ENCODE measurements at regions not wholly inside any gene's neighbourhood (a gene's known extent, or its start where the extent isn't known, plus 50 kb on each side); places are given as distances from the start of the nearest gene placed in this dataset.

DNA sequence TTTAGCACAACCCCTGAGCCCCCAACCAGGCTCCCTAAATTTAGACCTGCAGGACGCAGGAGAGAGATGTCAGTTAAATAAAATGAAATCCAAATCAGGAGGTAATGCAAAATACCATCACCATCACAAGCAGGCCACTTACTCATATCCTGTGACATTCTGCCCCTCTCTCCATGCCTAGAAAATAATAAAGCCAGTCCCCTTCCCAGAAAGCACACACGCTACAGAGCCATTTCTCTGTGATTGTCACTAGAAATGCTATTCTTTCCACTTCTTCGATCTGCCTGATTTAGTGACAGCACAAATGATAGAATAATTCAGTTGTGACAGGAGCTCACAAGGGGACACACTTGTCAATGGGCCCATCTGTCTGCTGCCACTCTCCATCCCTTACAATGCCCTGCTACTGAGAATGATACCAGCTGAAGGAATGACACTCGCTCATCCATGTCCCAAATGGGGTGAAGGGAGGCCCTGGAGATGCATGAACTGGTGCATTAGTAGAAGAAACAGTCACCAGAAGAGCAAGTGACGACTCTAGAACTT lies 272.1 kb downstream of the SP3 start:
- TF ChIP-seq, protein P1, sequence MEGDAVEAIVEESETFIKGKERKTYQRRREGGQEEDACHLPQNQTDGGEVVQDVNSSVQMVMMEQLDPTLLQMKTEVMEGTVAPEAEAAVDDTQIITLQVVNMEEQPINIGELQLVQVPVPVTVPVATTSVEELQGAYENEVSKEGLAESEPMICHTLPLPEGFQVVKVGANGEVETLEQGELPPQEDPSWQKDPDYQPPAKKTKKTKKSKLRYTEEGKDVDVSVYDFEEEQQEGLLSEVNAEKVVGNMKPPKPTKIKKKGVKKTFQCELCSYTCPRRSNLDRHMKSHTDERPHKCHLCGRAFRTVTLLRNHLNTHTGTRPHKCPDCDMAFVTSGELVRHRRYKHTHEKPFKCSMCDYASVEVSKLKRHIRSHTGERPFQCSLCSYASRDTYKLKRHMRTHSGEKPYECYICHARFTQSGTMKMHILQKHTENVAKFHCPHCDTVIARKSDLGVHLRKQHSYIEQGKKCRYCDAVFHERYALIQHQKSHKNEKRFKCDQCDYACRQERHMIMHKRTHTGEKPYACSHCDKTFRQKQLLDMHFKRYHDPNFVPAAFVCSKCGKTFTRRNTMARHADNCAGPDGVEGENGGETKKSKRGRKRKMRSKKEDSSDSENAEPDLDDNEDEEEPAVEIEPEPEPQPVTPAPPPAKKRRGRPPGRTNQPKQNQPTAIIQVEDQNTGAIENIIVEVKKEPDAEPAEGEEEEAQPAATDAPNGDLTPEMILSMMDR (IDR thresholded peaks at IDR 0.05) = no peak
- TF ChIP-seq EP300 (IDR thresholded peaks at IDR 0.05) = no peak
- no peak for TF ChIP-seq POLR2A (IDR thresholded peaks at IDR 0.05)

All from ovary (tissue), 3 donors.